ENCODE measurements at regions not wholly inside any gene's neighbourhood (a gene's known extent, or its start where the extent isn't known, plus 50 kb on each side); places are given as distances from the start of the nearest gene placed in this dataset.

DNA sequence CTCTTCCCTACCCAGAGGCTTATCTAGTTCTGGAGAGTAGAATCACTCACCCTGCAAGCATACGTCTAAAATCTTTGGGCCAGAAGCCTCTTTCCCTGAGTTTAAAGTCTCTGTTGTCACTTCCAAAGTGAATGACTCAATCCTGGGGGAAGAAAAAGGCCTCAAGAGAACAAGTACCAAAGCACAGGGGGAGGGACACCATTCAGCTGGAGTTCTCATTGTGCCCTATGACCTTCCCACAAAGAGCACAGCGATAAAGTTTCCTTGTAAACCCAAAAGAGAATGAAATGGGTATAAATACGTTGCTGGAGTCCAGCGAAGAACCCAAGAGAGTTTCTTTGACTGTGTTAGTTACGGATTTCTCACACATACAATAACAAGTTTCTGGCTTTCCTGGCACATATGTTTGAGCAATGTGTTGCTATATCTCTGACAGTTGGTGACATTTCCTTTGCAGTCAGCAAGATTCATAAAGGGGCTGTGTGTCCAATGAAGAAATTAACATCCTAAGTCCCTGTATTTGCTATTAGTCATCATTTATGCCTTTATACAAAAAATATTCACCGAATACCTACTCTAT is 107.3 kb upstream of the PTPRG start:
- TF ChIP-seq, protein P1, sequence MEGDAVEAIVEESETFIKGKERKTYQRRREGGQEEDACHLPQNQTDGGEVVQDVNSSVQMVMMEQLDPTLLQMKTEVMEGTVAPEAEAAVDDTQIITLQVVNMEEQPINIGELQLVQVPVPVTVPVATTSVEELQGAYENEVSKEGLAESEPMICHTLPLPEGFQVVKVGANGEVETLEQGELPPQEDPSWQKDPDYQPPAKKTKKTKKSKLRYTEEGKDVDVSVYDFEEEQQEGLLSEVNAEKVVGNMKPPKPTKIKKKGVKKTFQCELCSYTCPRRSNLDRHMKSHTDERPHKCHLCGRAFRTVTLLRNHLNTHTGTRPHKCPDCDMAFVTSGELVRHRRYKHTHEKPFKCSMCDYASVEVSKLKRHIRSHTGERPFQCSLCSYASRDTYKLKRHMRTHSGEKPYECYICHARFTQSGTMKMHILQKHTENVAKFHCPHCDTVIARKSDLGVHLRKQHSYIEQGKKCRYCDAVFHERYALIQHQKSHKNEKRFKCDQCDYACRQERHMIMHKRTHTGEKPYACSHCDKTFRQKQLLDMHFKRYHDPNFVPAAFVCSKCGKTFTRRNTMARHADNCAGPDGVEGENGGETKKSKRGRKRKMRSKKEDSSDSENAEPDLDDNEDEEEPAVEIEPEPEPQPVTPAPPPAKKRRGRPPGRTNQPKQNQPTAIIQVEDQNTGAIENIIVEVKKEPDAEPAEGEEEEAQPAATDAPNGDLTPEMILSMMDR (IDR thresholded peaks at IDR 0.05; ENCODE audit: extremely low read depth in 1 of 2, insufficient read depth in 1 of 2, low read depth in 1 of 2, low read length in 2 of 2) = no peak
- TF ChIP-seq, protein P2, sequence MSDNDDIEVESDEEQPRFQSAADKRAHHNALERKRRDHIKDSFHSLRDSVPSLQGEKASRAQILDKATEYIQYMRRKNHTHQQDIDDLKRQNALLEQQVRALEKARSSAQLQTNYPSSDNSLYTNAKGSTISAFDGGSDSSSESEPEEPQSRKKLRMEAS (IDR thresholded peaks at IDR 0.05; ENCODE audit: insufficient read depth, insufficient read length) = no peak
- no peak for TF ChIP-seq EZH2 (IDR thresholded peaks at IDR 0.05; ENCODE audit: borderline replicate concordance, low read depth, low read length, severe bottlenecking)
- no peak for TF ChIP-seq POLR2AphosphoS5 (IDR thresholded peaks at IDR 0.05; ENCODE audit: insufficient read depth, low read depth, low read length)
- TF ChIP-seq POLR2A (IDR thresholded peaks at IDR 0.05; ENCODE audit: low read depth, low read length) = no peak

Measured in endothelial cell of umbilical vein (primary cell).